Fibroblast of lung (primary cell): ENCODE measurements at regions not wholly inside any gene's neighbourhood (a gene's known extent, or its start where the extent isn't known, plus 50 kb on each side); places are given as distances from the start of the nearest gene placed in this dataset.

ENCODE experiments used
- EZH2 ChIP-seq: IDR thresholded peaks from 2 replicates; pipeline ENCODE4 v1.5.1; 2012; ENCODE audit warnings: low read length, control low read depth, mild to moderate bottlenecking; ENCODE audit errors: missing control alignments
- TF ChIP-seq, protein P1 (sequence below), 2 donors: IDR thresholded peaks in 1 of 2; conservative IDR thresholded peaks in 1 of 2; 1 replicate in 1 of 2; 2 replicates in 1 of 2; pipeline ENCODE4 v1.5.1; 2011 to 2012; ENCODE audit warnings: low read length in 2 of 2, control low read depth in 1 of 2, inconsistent platforms in 1 of 2, low read depth in 1 of 2, mild to moderate bottlenecking in 1 of 2

DNA sequence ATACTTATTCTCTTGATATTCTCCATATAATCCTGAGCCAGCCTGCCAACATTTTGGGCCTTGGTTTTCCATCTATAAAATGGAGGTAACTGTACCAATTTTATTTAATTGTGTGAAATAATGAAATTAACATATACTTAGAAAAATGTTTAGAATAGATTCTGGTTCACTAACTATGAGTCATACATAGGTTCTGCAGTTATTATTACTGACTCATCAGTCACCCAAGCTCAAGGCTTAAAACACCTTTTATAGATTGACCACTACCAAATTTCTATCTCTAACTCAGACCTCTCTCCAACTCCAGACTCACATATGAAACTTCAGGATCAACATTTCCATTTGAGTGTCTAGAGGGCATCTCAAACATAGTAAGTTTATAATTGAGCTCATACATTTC lies 1277.2 kb upstream of the GJE1 start:
- TF ChIP-seq, protein P1, sequence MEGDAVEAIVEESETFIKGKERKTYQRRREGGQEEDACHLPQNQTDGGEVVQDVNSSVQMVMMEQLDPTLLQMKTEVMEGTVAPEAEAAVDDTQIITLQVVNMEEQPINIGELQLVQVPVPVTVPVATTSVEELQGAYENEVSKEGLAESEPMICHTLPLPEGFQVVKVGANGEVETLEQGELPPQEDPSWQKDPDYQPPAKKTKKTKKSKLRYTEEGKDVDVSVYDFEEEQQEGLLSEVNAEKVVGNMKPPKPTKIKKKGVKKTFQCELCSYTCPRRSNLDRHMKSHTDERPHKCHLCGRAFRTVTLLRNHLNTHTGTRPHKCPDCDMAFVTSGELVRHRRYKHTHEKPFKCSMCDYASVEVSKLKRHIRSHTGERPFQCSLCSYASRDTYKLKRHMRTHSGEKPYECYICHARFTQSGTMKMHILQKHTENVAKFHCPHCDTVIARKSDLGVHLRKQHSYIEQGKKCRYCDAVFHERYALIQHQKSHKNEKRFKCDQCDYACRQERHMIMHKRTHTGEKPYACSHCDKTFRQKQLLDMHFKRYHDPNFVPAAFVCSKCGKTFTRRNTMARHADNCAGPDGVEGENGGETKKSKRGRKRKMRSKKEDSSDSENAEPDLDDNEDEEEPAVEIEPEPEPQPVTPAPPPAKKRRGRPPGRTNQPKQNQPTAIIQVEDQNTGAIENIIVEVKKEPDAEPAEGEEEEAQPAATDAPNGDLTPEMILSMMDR (conservative IDR thresholded peaks at IDR 0.05 in 1 of 2, IDR thresholded peaks at IDR 0.05 in 1 of 2; ENCODE audit: low read depth in 1 of 2, low read length in 2 of 2), result no peak
- no peak for TF ChIP-seq EZH2
